PC-3 (cell line): ENCODE measurements at regions not wholly inside any gene's neighbourhood (a gene's known extent, or its start where the extent isn't known, plus 50 kb on each side); places are given as distances from the start of the nearest gene placed in this dataset.

Experiments
- ATAC-seq: fragments of 200-7000 bp; cut with Tn5 transposase; 2 replicates; pipeline ENCODE4 v1.9.1; 2020; ENCODE audit warnings: mild to moderate bottlenecking, moderate library complexity
- BruUV-seq: library from RNA; stranded (reverse); fragments of 400-500 nt; replicated peaks from 2 replicates; lab custom pipeline; 2021; lab: Mats Ljungman, UMichigan
- CTCF ChIA-PET: fragments of 300-600 bp; sonication (Branson Sonifier 250); formaldehyde crosslinking; loops from one replicate; lab custom pipeline; 2022; ENCODE audit warnings: antibody characterized with exemption; lab: Charles Lee
- POLR2A ChIA-PET: fragments of 300-600 bp; sonication (Branson Sonifier 250); formaldehyde crosslinking; loops from one replicate; lab custom pipeline; 2022; ENCODE audit warnings: antibody characterized with exemption; ENCODE audit not compliant: unreplicated experiment; lab: Charles Lee
- DNase-seq: peaks from one replicate; pipeline ENCODE4 v3.0.0-alpha.2; 2015
- H2AFZ ChIP-seq: fragments of 300-600 bp; sonication (generic); 2 replicates; pipeline ENCODE4 v1.6.0; 2016; ENCODE audit warnings: antibody characterized with exemption, low read length
- H3F3A ChIP-seq: fragments of 300-600 bp; sonication (generic); one replicate; pipeline ENCODE4 v1.6.0; 2017; ENCODE audit warnings: antibody characterized with exemption, low read length, control low read depth, mild to moderate bottlenecking; ENCODE audit not compliant: unreplicated experiment
- H3K27ac ChIP-seq: fragments of 300-600 bp; sonication (generic); 2 replicates; pipeline ENCODE4 v1.5.1; 2016; ENCODE audit warnings: mild to moderate bottlenecking, low read length
- H3K27me3 ChIP-seq: fragments of 300-600 bp; sonication (generic); 2 replicates; pipeline ENCODE4 v1.6.1; 2016; ENCODE audit warnings: low read length, mixed read lengths
- H3K36me3 ChIP-seq: fragments of 300-600 bp; sonication (generic); 2 replicates; pipeline ENCODE4 v1.6.1; 2016; ENCODE audit warnings: low read depth, mixed run types, low read length, mixed read lengths
- H3K4me1 ChIP-seq: fragments of 300-600 bp; sonication (generic); 2 replicates; pipeline ENCODE4 v1.5.1; 2016; ENCODE audit warnings: low read length; ENCODE audit not compliant: insufficient read depth
- H3K4me2 ChIP-seq: fragments of 300-600 bp; sonication (generic); 2 replicates; pipeline ENCODE4 v1.6.0; 2016; ENCODE audit warnings: low read length
- H3K4me3 ChIP-seq: fragments of 300-600 bp; sonication (generic); 2 replicates; pipeline ENCODE4 v1.5.1; 2016; ENCODE audit warnings: mild to moderate bottlenecking, low read length, mixed read lengths
- H3K79me2 ChIP-seq: fragments of 300-600 bp; sonication (generic); 2 replicates; pipeline ENCODE4 v1.6.1; 2017; ENCODE audit warnings: low read length, mixed read lengths
- H3K9ac ChIP-seq: fragments of 300-600 bp; sonication (generic); 2 replicates; pipeline ENCODE4 v1.6.0; 2016; ENCODE audit warnings: mild to moderate bottlenecking, low read length
- H3K9me2 ChIP-seq: fragments of 300-600 bp; sonication (generic); replicated peaks from 2 replicates; pipeline ENCODE4 v1.6.1; 2016; ENCODE audit warnings: mixed run types, low read length, mixed read lengths
- H3K9me3 ChIP-seq: fragments of 300-600 bp; sonication (generic); 2 replicates; pipeline ENCODE4 v1.6.1; 2016; ENCODE audit warnings: low read length, mixed read lengths
- H4K20me1 ChIP-seq: fragments of 300-600 bp; sonication (generic); 2 replicates; pipeline ENCODE4 v1.6.1; 2016; ENCODE audit warnings: low read length, mixed read lengths
- CTCF ChIP-seq: fragments of 300-600 bp; sonication (generic); conservative IDR thresholded peaks from 2 replicates; pipeline ENCODE4 v1.5.1; 2017; ENCODE audit warnings: antibody characterized with exemption, low read depth, mild to moderate bottlenecking, low read length
- EZH2 ChIP-seq: fragments of 300-600 bp; sonication (generic); IDR thresholded peaks from one replicate; pipeline ENCODE4 v1.6.1; 2017; ENCODE audit warnings: antibody characterized with exemption, mild to moderate bottlenecking, low read length; ENCODE audit not compliant: unreplicated experiment
- EZH2phosphoT487 ChIP-seq: fragments of 300-600 bp; sonication (generic); IDR thresholded peaks from 2 replicates; pipeline ENCODE4 v1.6.1; 2018; ENCODE audit warnings: mild to moderate bottlenecking, antibody characterized with exemption, low read length, borderline replicate concordance
- intact Hi-C: fragments of 100-400 bp; cut with micrococcal nuclease; formaldehyde crosslinking; loops from 2 replicates; pipeline ENCODE4 v1.9.0; 2023

GRCh38 chr3:18870074-18870640 is 278.2 kb upstream of the KCNH8 start:
- H3K9me2 ChIP-seq = no peaks in the 10 kb centered on the region
- H3K9ac ChIP-seq = no peak overlapping the region
- ChIA-PET POLR2A (no interaction called here), CTCF (no interaction called here)
- H3K4me3 ChIP-seq = no peak overlapping the region
- no peak for TF ChIP-seq EZH2phosphoT487
- TF ChIP-seq EZH2 = no peak
- TF ChIP-seq CTCF = no peak
- no TSS peak for BruUV-seq
- no peaks in the 10 kb centered on the region for H4K20me1 ChIP-seq
- no peaks in the 10 kb centered on the region for H3K27me3 ChIP-seq
- no peak overlapping the region for H2AFZ ChIP-seq
- no peaks in the 10 kb centered on the region for H3K79me2 ChIP-seq
- no peak overlapping the region for H3K4me2 ChIP-seq
- peaks cover 14% of the 10 kb centered on the region for H3K4me1 ChIP-seq
- no peaks in the 10 kb centered on the region for H3K36me3 ChIP-seq
- ATAC-seq (no peak), DNase-seq (no peak)
- no peaks in the 10 kb centered on the region for H3F3A ChIP-seq
- no peak overlapping the region for H3K27ac ChIP-seq
- intact Hi-C loops = no loop called here
- H3K9me3 ChIP-seq = no peaks in the 10 kb centered on the region

- H3F3A ChIP-seq = no peaks in the 10 kb centered on the region
- no peaks in the 10 kb centered on the region for H3K36me3 ChIP-seq
- no peaks in the 10 kb centered on the region for H3K27me3 ChIP-seq
- no TSS peak for BruUV-seq
- H3K9me3 ChIP-seq = no peaks in the 10 kb centered on the region
- H3K4me1 ChIP-seq = peaks cover 14% of the 10 kb centered on the region
- no peaks in the 10 kb centered on the region for H4K20me1 ChIP-seq
- H2AFZ ChIP-seq = no peak overlapping the region
- ChIA-PET POLR2A (no interaction called here), CTCF (no interaction called here)
- H3K9me2 ChIP-seq = no peaks in the 10 kb centered on the region
- intact Hi-C loops = no loop called here
- TF ChIP-seq CTCF (no peak), EZH2 (no peak), EZH2phosphoT487 (no peak)
- H3K4me3 ChIP-seq = no peak overlapping the region
- no peak overlapping the region for H3K27ac ChIP-seq
- ATAC-seq (peak; percentile 45), DNase-seq (peak; percentile 36)
- no peak overlapping the region for H3K4me2 ChIP-seq
- H3K9ac ChIP-seq = no peak overlapping the region
- H3K79me2 ChIP-seq = no peaks in the 10 kb centered on the region
Measured at GRCh38 chr3:18868911-18869689, 279.2 kb upstream of the KCNH8 start.

GRCh38 chr3:18866899-18867298 is 281.4 kb upstream of the KCNH8 start:
- no peaks in the 10 kb centered on the region for H3K27me3 ChIP-seq
- H3K9ac ChIP-seq = no peak overlapping the region
- H4K20me1 ChIP-seq = no peaks in the 10 kb centered on the region
- no peaks in the 10 kb centered on the region for H3K9me3 ChIP-seq
- no peak overlapping the region for H3K27ac ChIP-seq
- no peaks in the 10 kb centered on the region for H3K79me2 ChIP-seq
- no peaks in the 10 kb centered on the region for H3K36me3 ChIP-seq
- peaks cover 14% of the 10 kb centered on the region for H3K4me1 ChIP-seq
- H3K9me2 ChIP-seq = no peaks in the 10 kb centered on the region
- H3K4me2 ChIP-seq = no peak overlapping the region
- H2AFZ ChIP-seq = no peak overlapping the region
- no peaks in the 10 kb centered on the region for H3F3A ChIP-seq
- H3K4me3 ChIP-seq = no peak overlapping the region
- DNase-seq (no peak), ATAC-seq (no peak)
- TF ChIP-seq CTCF (no peak), EZH2 (no peak), EZH2phosphoT487 (no peak)
- CTCF ChIA-PET = no interaction called here
- no TSS peak for BruUV-seq
- POLR2A ChIA-PET = no interaction called here
- intact Hi-C loops = no loop called here
